ENCODE measurements at regions not wholly inside any gene's neighbourhood (a gene's known extent, or its start where the extent isn't known, plus 50 kb on each side); places are given as distances from the start of the nearest gene placed in this dataset.

DNA sequence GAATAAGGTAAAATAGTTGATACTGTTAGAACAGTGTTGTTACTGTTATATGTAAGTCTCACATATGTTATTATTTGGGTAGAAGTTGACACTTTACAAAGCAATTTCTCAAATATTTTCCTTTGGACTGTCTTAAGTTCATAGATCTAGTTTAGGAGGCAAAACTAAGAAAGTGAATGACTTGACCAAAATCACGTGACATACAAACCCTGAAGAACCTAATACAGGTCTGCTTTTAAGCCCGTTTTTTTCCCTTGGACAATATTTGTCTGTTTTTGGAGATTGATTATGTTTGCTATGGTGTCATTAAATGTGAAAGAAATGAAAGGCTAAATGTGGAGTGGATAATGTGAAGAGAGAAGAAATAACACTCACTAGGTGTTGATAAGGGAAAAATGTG, 644.9 kb upstream of the PITX2 start:
- TF ChIP-seq, protein P1, sequence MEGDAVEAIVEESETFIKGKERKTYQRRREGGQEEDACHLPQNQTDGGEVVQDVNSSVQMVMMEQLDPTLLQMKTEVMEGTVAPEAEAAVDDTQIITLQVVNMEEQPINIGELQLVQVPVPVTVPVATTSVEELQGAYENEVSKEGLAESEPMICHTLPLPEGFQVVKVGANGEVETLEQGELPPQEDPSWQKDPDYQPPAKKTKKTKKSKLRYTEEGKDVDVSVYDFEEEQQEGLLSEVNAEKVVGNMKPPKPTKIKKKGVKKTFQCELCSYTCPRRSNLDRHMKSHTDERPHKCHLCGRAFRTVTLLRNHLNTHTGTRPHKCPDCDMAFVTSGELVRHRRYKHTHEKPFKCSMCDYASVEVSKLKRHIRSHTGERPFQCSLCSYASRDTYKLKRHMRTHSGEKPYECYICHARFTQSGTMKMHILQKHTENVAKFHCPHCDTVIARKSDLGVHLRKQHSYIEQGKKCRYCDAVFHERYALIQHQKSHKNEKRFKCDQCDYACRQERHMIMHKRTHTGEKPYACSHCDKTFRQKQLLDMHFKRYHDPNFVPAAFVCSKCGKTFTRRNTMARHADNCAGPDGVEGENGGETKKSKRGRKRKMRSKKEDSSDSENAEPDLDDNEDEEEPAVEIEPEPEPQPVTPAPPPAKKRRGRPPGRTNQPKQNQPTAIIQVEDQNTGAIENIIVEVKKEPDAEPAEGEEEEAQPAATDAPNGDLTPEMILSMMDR (IDR thresholded peaks at IDR 0.05): no peak
- TF ChIP-seq POLR2A (IDR thresholded peaks at IDR 0.05): no peak
